Neural crest cell (in vitro differentiated cells): ENCODE measurements at regions not wholly inside any gene's neighbourhood (a gene's known extent, or its start where the extent isn't known, plus 50 kb on each side); places are given as distances from the start of the nearest gene placed in this dataset.

ENCODE experiments used
- DNase-seq: peaks from one replicate; pipeline ENCODE4 v3.0.0; 2021; ENCODE audit warnings: low read depth, mixed read lengths, low spot score
- H3K27ac Mint-ChIP-seq: one replicate; pipeline ENCODE4 v1.8.0; 2021; ENCODE audit warnings: mild to moderate bottlenecking, mixed read lengths; ENCODE audit not compliant: unreplicated experiment
- H3K27me3 Mint-ChIP-seq: 2 replicates; pipeline ENCODE4 v1.8.0; 2021; ENCODE audit warnings: low read depth, mild to moderate bottlenecking, mixed read lengths
- H3K36me3 Mint-ChIP-seq: 2 replicates; pipeline ENCODE4 v1.8.0; 2021; ENCODE audit warnings: low read depth, mild to moderate bottlenecking, mixed read lengths
- H3K4me1 Mint-ChIP-seq: 2 replicates; pipeline ENCODE4 v1.8.0; 2021; ENCODE audit warnings: mixed read lengths
- H3K4me3 Mint-ChIP-seq: one replicate; pipeline ENCODE4 v1.8.0; 2021; ENCODE audit warnings: mild to moderate bottlenecking, mixed read lengths
- H3K9me3 Mint-ChIP-seq: 2 replicates; pipeline ENCODE4 v1.8.0; 2021; ENCODE audit warnings: mixed read lengths
- TF ChIP-seq, protein P1 (sequence below): fragments of 200-600 bp; sonication (generic); conservative IDR thresholded peaks from 2 replicates; pipeline ENCODE4 v1.5.0; 2021; ENCODE audit warnings: antibody characterized with exemption, mild to moderate bottlenecking

DNA sequence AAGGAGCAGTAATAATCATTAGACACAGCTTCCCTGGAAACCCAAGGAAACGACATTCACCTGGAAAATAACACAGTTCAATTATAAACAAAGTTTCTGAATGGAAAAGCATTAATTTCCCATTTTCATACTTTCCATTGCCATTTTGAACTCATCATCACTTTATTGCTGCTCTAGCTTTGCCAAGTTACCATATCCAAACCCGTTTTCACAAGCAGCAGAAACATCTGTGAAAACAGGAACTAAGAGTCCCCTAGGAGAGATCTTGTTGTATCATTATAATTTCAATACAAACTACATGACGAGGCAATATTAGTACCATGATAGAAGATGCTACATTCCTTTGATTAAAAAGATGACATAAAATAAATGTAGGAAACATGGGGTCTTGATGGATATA is 597.0 kb upstream of the NRXN1 start:
- TF ChIP-seq, protein P1, sequence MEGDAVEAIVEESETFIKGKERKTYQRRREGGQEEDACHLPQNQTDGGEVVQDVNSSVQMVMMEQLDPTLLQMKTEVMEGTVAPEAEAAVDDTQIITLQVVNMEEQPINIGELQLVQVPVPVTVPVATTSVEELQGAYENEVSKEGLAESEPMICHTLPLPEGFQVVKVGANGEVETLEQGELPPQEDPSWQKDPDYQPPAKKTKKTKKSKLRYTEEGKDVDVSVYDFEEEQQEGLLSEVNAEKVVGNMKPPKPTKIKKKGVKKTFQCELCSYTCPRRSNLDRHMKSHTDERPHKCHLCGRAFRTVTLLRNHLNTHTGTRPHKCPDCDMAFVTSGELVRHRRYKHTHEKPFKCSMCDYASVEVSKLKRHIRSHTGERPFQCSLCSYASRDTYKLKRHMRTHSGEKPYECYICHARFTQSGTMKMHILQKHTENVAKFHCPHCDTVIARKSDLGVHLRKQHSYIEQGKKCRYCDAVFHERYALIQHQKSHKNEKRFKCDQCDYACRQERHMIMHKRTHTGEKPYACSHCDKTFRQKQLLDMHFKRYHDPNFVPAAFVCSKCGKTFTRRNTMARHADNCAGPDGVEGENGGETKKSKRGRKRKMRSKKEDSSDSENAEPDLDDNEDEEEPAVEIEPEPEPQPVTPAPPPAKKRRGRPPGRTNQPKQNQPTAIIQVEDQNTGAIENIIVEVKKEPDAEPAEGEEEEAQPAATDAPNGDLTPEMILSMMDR = no peak
- no peaks in the 10 kb centered on the region for H3K9me3 Mint-ChIP-seq
- DNase-seq = no peak
- no peaks in the 10 kb centered on the region for H3K27me3 Mint-ChIP-seq
- H3K27ac Mint-ChIP-seq = no peak overlapping the region
- no peak overlapping the region for H3K4me3 Mint-ChIP-seq
- H3K4me1 Mint-ChIP-seq = no peaks in the 10 kb centered on the region
- H3K36me3 Mint-ChIP-seq = no peaks in the 10 kb centered on the region

DNA sequence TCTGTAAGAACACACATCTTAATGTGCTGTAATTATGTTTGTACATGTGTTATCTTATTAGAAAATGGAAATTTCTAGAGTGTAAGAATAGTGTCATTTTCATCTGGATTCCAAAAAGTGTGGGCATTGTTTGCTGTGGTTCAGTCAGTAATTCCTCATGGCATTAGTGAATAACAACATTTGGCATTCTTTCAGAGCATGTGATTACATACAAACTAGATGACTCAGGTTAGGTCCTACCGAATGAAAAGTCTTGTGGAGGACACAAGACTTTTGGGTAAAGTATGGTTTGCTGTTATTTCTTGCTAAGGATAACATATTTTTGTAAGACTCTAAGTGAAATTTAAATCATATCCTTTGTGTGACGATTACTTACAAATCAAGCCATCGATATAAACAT is 593.1 kb upstream of the NRXN1 start:
- no peak overlapping the region for H3K27ac Mint-ChIP-seq
- H3K36me3 Mint-ChIP-seq = peaks cover 5% of the 10 kb centered on the region
- H3K4me3 Mint-ChIP-seq = no peak overlapping the region
- no peaks in the 10 kb centered on the region for H3K4me1 Mint-ChIP-seq
- H3K27me3 Mint-ChIP-seq = no peaks in the 10 kb centered on the region
- no peak for DNase-seq
- TF ChIP-seq, protein P1 = no peak
- peaks cover 11% of the 10 kb centered on the region for H3K9me3 Mint-ChIP-seq

DNA sequence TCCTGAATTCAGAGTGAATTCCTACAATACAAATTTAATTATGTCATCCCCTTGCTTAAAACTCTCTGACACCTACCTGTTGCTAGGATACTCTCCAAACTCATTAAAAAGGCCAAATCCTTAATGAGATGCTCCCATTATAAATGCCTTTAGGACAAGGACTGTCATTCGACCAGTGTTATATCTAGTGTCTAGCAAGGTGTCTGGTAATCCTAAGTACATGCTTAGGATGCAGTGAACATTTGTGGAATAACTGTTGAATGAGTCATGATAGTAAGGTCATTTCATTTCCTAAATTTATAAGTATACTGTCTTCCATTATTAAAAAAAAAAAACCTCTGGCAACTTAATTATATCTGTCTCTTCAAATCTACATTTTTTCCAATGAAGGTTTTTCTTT is 588.9 kb upstream of the NRXN1 start:
- Mint-ChIP-seq H3K4me1 (no peaks in the 10 kb centered on the region), H3K9me3 (peaks cover 20% of the 10 kb centered on the region), H3K4me3 (no peak overlapping the region), H3K27ac (no peak overlapping the region), H3K36me3 (peaks cover 5% of the 10 kb centered on the region), H3K27me3 (no peaks in the 10 kb centered on the region)
- DNase-seq = no peak
- TF ChIP-seq, protein P1 = no peak

DNA sequence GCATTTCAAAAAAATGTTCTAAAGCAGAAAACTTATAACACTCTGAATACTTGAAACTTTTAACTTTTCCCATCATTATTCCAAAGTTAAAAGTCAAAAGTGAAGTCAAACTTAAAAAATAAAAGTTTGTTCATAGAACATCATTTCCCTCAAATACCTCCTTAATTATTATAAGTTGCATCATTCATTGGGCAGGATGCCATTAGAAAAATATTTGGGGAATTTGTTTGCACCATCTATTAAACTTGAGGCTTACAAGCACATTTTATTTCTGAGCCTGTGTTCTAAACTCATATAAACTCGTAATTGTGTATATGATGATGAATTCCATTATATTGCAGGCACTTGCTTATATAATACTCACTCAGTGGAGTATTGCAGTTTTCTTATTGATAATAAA is 588.0 kb upstream of the NRXN1 start:
- Mint-ChIP-seq H3K36me3 (peaks cover 5% of the 10 kb centered on the region), H3K27ac (no peak overlapping the region), H3K4me3 (no peak overlapping the region), H3K4me1 (no peaks in the 10 kb centered on the region), H3K27me3 (no peaks in the 10 kb centered on the region), H3K9me3 (peaks cover 20% of the 10 kb centered on the region)
- TF ChIP-seq, protein P1 = no peak
- no peak for DNase-seq

DNA sequence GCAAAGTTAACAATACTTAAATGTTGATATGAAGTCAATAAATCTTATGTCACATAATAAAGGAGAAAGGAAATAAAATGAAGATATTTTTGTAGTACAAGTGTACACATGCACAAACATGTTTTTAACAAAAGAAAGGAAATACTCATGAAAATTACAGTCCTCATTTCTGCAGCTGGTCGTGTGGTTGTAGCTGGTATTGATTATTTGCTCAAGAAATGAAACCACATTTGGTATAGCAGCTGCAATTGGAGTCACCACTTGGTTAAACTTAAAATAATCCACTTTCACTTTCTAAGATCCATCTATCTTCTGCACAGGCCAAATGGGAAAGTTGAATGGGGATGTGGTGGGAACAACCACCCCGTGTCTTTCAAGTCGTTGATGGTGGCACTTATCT is 580.5 kb upstream of the NRXN1 start:
- Mint-ChIP-seq H3K27me3 (no peaks in the 10 kb centered on the region), H3K9me3 (peaks cover 15% of the 10 kb centered on the region), H3K36me3 (peaks cover 14% of the 10 kb centered on the region), H3K4me1 (no peaks in the 10 kb centered on the region), H3K4me3 (no peak overlapping the region), H3K27ac (no peak overlapping the region)
- TF ChIP-seq, protein P1 = no peak
- no peak for DNase-seq

DNA sequence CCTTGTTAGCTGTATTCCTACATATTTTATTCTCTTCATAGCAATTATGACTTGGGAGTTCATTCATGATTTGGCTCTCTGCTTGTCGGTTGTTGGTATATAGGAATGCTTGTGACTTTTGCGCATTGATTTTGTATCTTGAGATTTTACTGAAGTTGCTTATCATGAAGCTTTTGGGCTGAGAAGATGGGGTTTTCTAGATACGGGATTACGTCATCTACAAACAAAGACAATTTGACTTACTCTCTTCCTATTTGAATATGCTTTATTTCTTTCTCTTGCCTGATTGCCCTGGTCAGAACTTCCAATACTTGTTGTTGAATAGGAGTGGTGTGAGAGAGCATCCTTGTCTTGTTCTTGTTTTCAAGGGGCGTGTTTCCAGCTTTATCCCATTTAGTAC is 569.8 kb upstream of the NRXN1 start:
- TF ChIP-seq, protein P1 = no peak

More for the DNA sequence above, 569.8 kb upstream of the NRXN1 start:
- Mint-ChIP-seq H3K27ac (no peak overlapping the region), H3K36me3 (no peaks in the 10 kb centered on the region), H3K4me3 (no peak overlapping the region), H3K27me3 (no peaks in the 10 kb centered on the region), H3K4me1 (no peaks in the 10 kb centered on the region), H3K9me3 (peaks cover 12% of the 10 kb centered on the region)
- DNase-seq = no peak
